Tibial nerve (tissue), 4 donors: ENCODE measurements at regions not wholly inside any gene's neighbourhood (a gene's known extent, or its start where the extent isn't known, plus 50 kb on each side); places are given as distances from the start of the nearest gene placed in this dataset.
"Not testable (repeated sequence)": the region's sequence is repeated elsewhere in the genome, so short reads cannot be mapped to it uniquely, and the experiment has no call there.

Experiments used
- DNase-seq, 2 donors: peaks; one replicate each; pipeline ENCODE4 v3.0.0-alpha.2; 2019; ENCODE audit warnings: low spot score in 2 of 2
- H3K27ac ChIP-seq, 4 donors: fragments of 200-600 bp; sonication (generic) in 3 of 4; one replicate each; pipeline ENCODE4 v1.5.1; 2017 to 2019; ENCODE audit warnings: mild to moderate bottlenecking in 1 of 4
- H3K27me3 ChIP-seq, 2 donors: fragments of 200-600 bp; sonication (generic) in 1 of 2; one replicate each; pipeline versions ENCODE4 v1.5.1 to v1.6.0; 2017 to 2019
- H3K36me3 ChIP-seq, 3 donors: fragments of 200-600 bp; sonication (generic); one replicate each; pipeline ENCODE4 v1.5.1; 2018 to 2019
- H3K4me1 ChIP-seq, 4 donors: fragments of 200-600 bp; sonication (generic) in 3 of 4; one replicate each; pipeline ENCODE4 v1.5.1; 2017 to 2019
- H3K4me3 ChIP-seq, 4 donors: fragments of 200-600 bp; sonication (generic) in 3 of 4; one replicate each; pipeline ENCODE4 v1.5.1; 2017 to 2019; ENCODE audit warnings: mild to moderate bottlenecking in 1 of 4, moderate library complexity in 1 of 4
- H3K9me3 ChIP-seq, 4 donors: fragments of 200-600 bp; sonication (generic) in 3 of 4; one replicate each; pipeline ENCODE4 v1.5.1; 2017 to 2019
- EP300 ChIP-seq, 2 donors: sonication (generic); formaldehyde crosslinking; IDR thresholded peaks; one replicate each; pipeline ENCODE4 v1.6.1; 2017; ENCODE audit warnings: antibody characterized with exemption in 2 of 2, mild to moderate bottlenecking in 1 of 2
- POLR2A ChIP-seq, 2 donors: fragments of 450-650 bp; IDR thresholded peaks; one replicate each; pipeline ENCODE4 v1.6.1; 2017; ENCODE audit warnings: antibody characterized with exemption in 2 of 2, mild to moderate bottlenecking in 2 of 2, moderate library complexity in 2 of 2
- WGBS, 2 donors: methylation state at CpG; one replicate each; pipeline ENCODE4 v1.1.5; 2018; 5-methylcytosine and 5-hydroxymethylcytosine counted together
- TF ChIP-seq, protein P1 (sequence below), 5 experiments: fragments of 200-600 bp in 3 of 5; fragments of 450-650 bp in 2 of 5; sonication (generic) in 3 of 5; IDR thresholded peaks; one replicate each; pipeline ENCODE4 v1.5.1; 2016 to 2019; ENCODE audit warnings: antibody characterized with exemption in 5 of 5, mild to moderate bottlenecking in 3 of 5, moderate library complexity in 2 of 5

- TF ChIP-seq, protein P1, sequence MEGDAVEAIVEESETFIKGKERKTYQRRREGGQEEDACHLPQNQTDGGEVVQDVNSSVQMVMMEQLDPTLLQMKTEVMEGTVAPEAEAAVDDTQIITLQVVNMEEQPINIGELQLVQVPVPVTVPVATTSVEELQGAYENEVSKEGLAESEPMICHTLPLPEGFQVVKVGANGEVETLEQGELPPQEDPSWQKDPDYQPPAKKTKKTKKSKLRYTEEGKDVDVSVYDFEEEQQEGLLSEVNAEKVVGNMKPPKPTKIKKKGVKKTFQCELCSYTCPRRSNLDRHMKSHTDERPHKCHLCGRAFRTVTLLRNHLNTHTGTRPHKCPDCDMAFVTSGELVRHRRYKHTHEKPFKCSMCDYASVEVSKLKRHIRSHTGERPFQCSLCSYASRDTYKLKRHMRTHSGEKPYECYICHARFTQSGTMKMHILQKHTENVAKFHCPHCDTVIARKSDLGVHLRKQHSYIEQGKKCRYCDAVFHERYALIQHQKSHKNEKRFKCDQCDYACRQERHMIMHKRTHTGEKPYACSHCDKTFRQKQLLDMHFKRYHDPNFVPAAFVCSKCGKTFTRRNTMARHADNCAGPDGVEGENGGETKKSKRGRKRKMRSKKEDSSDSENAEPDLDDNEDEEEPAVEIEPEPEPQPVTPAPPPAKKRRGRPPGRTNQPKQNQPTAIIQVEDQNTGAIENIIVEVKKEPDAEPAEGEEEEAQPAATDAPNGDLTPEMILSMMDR (IDR thresholded peaks at IDR 0.05) = no peak
- no peak for TF ChIP-seq EP300 (IDR thresholded peaks at IDR 0.05)
- no peak for TF ChIP-seq POLR2A (IDR thresholded peaks at IDR 0.05)
- Histone ChIP-seq H3K9me3 (no peaks in the 10 kb centered on the region), H3K4me3 (no peak overlapping the region), H3K4me1 (no peaks in the 10 kb centered on the region), H3K27me3 (no peaks in the 10 kb centered on the region), H3K27ac (no peak overlapping the region), H3K36me3 (no peaks in the 10 kb centered on the region)
- WGBS, 2 donors = 91 to 100% methylated on average over 3 of the region's 3 CpGs
- DNase-seq = no peak
Observed at GRCh38 chr13:107928762-107929161, 286.6 kb downstream of the LIG4 start.

GRCh38 chr13:107927557-107927956, 287.8 kb downstream of the LIG4 start:
- Histone ChIP-seq H3K27ac (no peak overlapping the region), H3K27me3 (no peaks in the 10 kb centered on the region), H3K4me3 (no peak overlapping the region), H3K36me3 (no peaks in the 10 kb centered on the region), H3K9me3 (no peaks in the 10 kb centered on the region), H3K4me1 (no peaks in the 10 kb centered on the region)
- WGBS, 2 donors = 93 to 94% methylated on average over 4 of the region's 4 CpGs
- DNase-seq = no peak
- TF ChIP-seq POLR2A (IDR thresholded peaks at IDR 0.05) = no peak
- no peak for TF ChIP-seq EP300 (IDR thresholded peaks at IDR 0.05)
- TF ChIP-seq, protein P1 (IDR thresholded peaks at IDR 0.05) = no peak

- 56 to 76% methylated on average over 5 of the region's 12 CpGs for WGBS, 2 donors
Observed at GRCh38 chr13:107926515-107926914, 288.8 kb downstream of the LIG4 start.

GRCh38 chr13:107916902-107917301, 298.4 kb downstream of the LIG4 start:
- H3K4me1 ChIP-seq, H3K4me3 ChIP-seq, H3K9me3 ChIP-seq, DNase-seq, H3K27ac ChIP-seq, H3K27me3 ChIP-seq, H3K36me3 ChIP-seq: not testable (repeated sequence)
- WGBS, 2 donors = 0% methylated on average over 1 of the region's 1 CpG; no CpG with 5 or more reads in 1 of the 2 donors

More at GRCh38 chr13:107926515-107926914, 288.8 kb downstream of the LIG4 start:
- not testable (repeated sequence) for H3K36me3 ChIP-seq, H3K27ac ChIP-seq, H3K27me3 ChIP-seq, DNase-seq, H3K4me3 ChIP-seq, H3K9me3 ChIP-seq, H3K4me1 ChIP-seq

DNA sequence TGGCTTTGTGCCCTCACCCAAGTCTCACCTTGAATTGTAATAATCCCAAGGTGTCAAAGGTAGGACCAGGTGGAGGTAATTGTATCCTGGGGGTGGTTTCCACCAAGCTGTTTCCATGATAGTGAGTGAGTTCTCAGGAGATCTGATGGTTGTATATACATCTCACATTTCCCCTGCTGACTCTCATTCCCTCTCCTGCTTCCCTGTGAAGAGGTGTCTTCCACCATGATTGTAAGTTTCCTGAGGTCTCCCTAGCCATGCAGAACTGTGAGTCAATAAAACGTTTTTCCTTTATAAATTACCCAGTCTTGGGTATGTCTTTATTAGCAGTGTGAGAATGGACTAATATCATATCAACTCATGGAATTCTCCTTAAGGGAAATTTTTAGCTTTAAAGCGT, 302.6 kb downstream of the LIG4 start:
- Histone ChIP-seq H3K4me1 (no peaks in the 10 kb centered on the region), H3K36me3 (no peaks in the 10 kb centered on the region), H3K27me3 (no peaks in the 10 kb centered on the region), H3K4me3 (no peak overlapping the region), H3K9me3 (peaks cover 0 to 5% (median 0%) of the 10 kb centered on the region in 4 donors), H3K27ac (no peak overlapping the region)
- TF ChIP-seq EP300 (IDR thresholded peaks at IDR 0.05) (no peak), POLR2A (IDR thresholded peaks at IDR 0.05) (no peak)
- TF ChIP-seq, protein P1 (IDR thresholded peaks at IDR 0.05) = no peak
- DNase-seq = no peak
- 67 to 85% methylated on average over 2 of the region's 2 CpGs for WGBS, 2 donors

DNA sequence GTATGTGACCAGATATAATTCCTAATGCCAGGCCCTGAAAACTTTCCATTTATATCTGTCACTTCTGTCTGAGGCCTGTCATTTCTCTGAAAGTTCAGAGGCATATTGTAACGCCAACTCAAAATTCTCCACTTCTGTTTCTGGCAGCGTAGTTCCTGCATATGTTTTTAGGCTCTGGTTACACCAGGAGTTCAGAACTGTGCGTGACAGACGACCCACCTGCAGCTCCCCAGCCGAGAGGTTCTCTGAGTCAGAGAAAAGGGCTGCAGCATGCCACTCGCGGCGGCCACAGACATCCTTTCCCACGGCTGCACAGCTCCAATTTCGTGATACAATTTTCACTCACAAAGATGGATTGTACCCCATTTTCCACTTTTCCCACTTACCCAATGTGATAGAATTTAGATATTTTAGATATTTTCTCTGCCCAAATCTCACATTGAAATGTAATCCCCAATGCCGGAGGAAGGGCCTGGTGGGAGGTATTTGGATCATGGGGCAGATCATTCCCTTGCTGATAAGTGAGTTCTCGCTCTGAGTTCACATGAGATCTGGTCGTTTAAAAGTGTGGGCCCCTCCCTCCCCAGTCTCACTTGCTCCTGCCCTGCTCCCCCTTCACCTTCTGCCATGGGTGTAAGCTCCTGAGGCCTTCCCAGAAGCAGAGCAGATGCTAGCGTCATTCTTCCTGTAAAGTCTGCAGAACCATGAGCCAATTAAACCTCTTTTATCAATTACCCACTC, 308.1 kb downstream of the LIG4 start:
- Histone ChIP-seq H3K9me3 (no peaks in the 10 kb centered on the region), H3K27me3 (no peaks in the 10 kb centered on the region), H3K36me3 (no peaks in the 10 kb centered on the region), H3K4me1 (no peaks in the 10 kb centered on the region), H3K4me3 (no peak overlapping the region), H3K27ac (no peak overlapping the region)
- TF ChIP-seq EP300 (IDR thresholded peaks at IDR 0.05) = no peak
- TF ChIP-seq POLR2A (IDR thresholded peaks at IDR 0.05) = no peak
- TF ChIP-seq, protein P1 (IDR thresholded peaks at IDR 0.05) = no peak
- no peak for DNase-seq
- WGBS, 2 donors = 61 to 75% methylated on average over 14 of the region's 14 CpGs
